ENCODE measurements at regions not wholly inside any gene's neighbourhood (a gene's known extent, or its start where the extent isn't known, plus 50 kb on each side); places are given as distances from the start of the nearest gene placed in this dataset.

- no peak for TF ChIP-seq POLR2A (IDR thresholded peaks at IDR 0.05)
- TF ChIP-seq, protein P1, sequence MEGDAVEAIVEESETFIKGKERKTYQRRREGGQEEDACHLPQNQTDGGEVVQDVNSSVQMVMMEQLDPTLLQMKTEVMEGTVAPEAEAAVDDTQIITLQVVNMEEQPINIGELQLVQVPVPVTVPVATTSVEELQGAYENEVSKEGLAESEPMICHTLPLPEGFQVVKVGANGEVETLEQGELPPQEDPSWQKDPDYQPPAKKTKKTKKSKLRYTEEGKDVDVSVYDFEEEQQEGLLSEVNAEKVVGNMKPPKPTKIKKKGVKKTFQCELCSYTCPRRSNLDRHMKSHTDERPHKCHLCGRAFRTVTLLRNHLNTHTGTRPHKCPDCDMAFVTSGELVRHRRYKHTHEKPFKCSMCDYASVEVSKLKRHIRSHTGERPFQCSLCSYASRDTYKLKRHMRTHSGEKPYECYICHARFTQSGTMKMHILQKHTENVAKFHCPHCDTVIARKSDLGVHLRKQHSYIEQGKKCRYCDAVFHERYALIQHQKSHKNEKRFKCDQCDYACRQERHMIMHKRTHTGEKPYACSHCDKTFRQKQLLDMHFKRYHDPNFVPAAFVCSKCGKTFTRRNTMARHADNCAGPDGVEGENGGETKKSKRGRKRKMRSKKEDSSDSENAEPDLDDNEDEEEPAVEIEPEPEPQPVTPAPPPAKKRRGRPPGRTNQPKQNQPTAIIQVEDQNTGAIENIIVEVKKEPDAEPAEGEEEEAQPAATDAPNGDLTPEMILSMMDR (IDR thresholded peaks at IDR 0.05): no peak
- TF ChIP-seq POLR2AphosphoS5 (IDR thresholded peaks at IDR 0.05; ENCODE audit: insufficient read depth in 1 of 2, low read depth in 1 of 2): no peak
Observed at GRCh38 chr10:89975071-89975470, 273.7 kb downstream of the KIF20B start.

All from vagina (tissue), 2 donors.